A673 (cell line): ENCODE measurements at regions not wholly inside any gene's neighbourhood (a gene's known extent, or its start where the extent isn't known, plus 50 kb on each side); places are given as distances from the start of the nearest gene placed in this dataset.

Source experiments
- BruUV-seq: library from RNA; stranded (reverse); fragments of 400-500 nt; replicated peaks from 2 replicates; lab custom pipeline; 2021; lab: Mats Ljungman, UMichigan
- CTCF ChIA-PET: fragments of 300-600 bp; sonication (Branson Sonifier 250); formaldehyde crosslinking; loops from one replicate; lab custom pipeline; 2022; ENCODE audit warnings: antibody characterized with exemption; lab: Charles Lee
- POLR2A ChIA-PET: fragments of 300-600 bp; sonication (Branson Sonifier 250); formaldehyde crosslinking; loops from one replicate; lab custom pipeline; 2022; ENCODE audit warnings: antibody characterized with exemption; ENCODE audit not compliant: low non-redundant PET; lab: Charles Lee
- DNase-seq: peaks from one replicate; pipeline ENCODE4 v3.0.0-alpha.2; 2015; ENCODE audit warnings: low spot score
- H3K27ac ChIP-seq: fragments of 200-600 bp; sonication (generic); 2 replicates; pipeline ENCODE4 v1.5.1; 2016; ENCODE audit warnings: mixed run types, low read depth, mild to moderate bottlenecking, mixed read lengths, antibody characterized with exemption, low read length; ENCODE audit not compliant: poor library complexity, severe bottlenecking
- H3K27me3 ChIP-seq: fragments of 200-600 bp; sonication (generic); replicated peaks from 2 replicates; pipeline ENCODE4 v1.6.1; 2017; ENCODE audit warnings: mixed run types, low read depth, mild to moderate bottlenecking, mixed read lengths, antibody characterized with exemption, low read length; ENCODE audit not compliant: insufficient read depth, poor library complexity
- H3K36me3 ChIP-seq: fragments of 200-600 bp; sonication (generic); 2 replicates; pipeline ENCODE4 v1.6.1; 2016; ENCODE audit warnings: mixed run types, mild to moderate bottlenecking, mixed read lengths, antibody characterized with exemption, low read length; ENCODE audit not compliant: insufficient read depth, poor library complexity, severe bottlenecking
- H3K4me1 ChIP-seq: fragments of 200-600 bp; sonication (generic); 2 replicates; pipeline ENCODE4 v1.6.1; 2017; ENCODE audit warnings: mixed run types, mild to moderate bottlenecking, mixed read lengths, antibody characterized with exemption, low read length; ENCODE audit not compliant: insufficient read depth, poor library complexity, severe bottlenecking
- H3K4me3 ChIP-seq: fragments of 200-600 bp; sonication (generic); 2 replicates; pipeline ENCODE4 v1.5.1; 2016; ENCODE audit warnings: low read depth, mixed run types, mild to moderate bottlenecking, mixed read lengths, low read length; ENCODE audit not compliant: poor library complexity, severe bottlenecking
- H3K9me3 ChIP-seq: fragments of 200-600 bp; sonication (generic); 2 replicates; pipeline ENCODE4 v1.6.1; 2016; ENCODE audit warnings: mixed run types, low read depth, mild to moderate bottlenecking, mixed read lengths, antibody characterized with exemption, low read length; ENCODE audit not compliant: poor library complexity, severe bottlenecking
- CTCF ChIP-seq: fragments of 300-800, 200-600 bp; sonication (generic); conservative IDR thresholded peaks from 2 replicates; pipeline ENCODE4 v1.5.1; 2017; ENCODE audit warnings: low read depth, mild to moderate bottlenecking, antibody characterized with exemption, low read length, moderate library complexity, mixed read lengths
- EZH2 ChIP-seq: fragments of 200-600 bp; sonication (generic); IDR thresholded peaks from 2 replicates; pipeline ENCODE4 v1.6.1; 2017; ENCODE audit warnings: borderline replicate concordance, low read depth, mild to moderate bottlenecking, mixed read lengths, antibody characterized with exemption, low read length; ENCODE audit not compliant: poor library complexity, severe bottlenecking
- intact Hi-C: fragments of 100-400 bp; cut with micrococcal nuclease; formaldehyde crosslinking; loops from one replicate; pipeline ENCODE4 v1.10.0; 2022; ENCODE audit not compliant: unreplicated experiment

DNA sequence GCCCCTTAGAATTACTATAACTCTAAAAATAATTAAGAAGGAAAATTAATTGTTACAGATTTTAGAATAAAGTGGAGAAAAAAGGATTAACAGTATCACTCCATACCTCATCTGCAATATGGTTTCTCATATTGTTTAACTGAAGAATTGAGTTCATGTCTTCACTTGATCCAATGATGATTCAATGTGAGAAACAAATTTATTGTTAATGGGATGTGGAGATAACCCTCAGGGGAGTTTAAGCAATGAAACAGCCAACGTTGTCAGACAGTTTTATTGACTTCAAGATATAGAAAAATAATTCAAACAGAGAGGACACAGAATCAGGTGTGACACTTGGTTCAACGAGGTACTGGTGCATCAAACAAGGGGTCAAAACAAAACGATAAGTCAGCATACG, 665.2 kb upstream of the ACO1 start:
- TF ChIP-seq CTCF (no peak), EZH2 (no peak)
- Histone ChIP-seq H3K9me3 (no peaks in the 10 kb centered on the region), H3K27me3 (no peaks in the 10 kb centered on the region), H3K4me1 (no peaks in the 10 kb centered on the region), H3K27ac (no peak overlapping the region), H3K4me3 (no peak overlapping the region), H3K36me3 (no peaks in the 10 kb centered on the region)
- intact Hi-C loops: no loop called here
- CTCF ChIA-PET: no interaction called here
- POLR2A ChIA-PET: no interaction called here
- no peak for DNase-seq
- BruUV-seq: no TSS peak

GRCh38 chr9:31730398-31730797, 654.0 kb upstream of the ACO1 start:
- Histone ChIP-seq H3K4me3 (no peak overlapping the region), H3K36me3 (no peaks in the 10 kb centered on the region), H3K27ac (no peak overlapping the region), H3K27me3 (no peaks in the 10 kb centered on the region), H3K4me1 (no peaks in the 10 kb centered on the region), H3K9me3 (no peaks in the 10 kb centered on the region)
- POLR2A ChIA-PET: no interaction called here
- CTCF ChIA-PET: no interaction called here
- TF ChIP-seq CTCF: no peak
- DNase-seq: no peak
- intact Hi-C loops: no loop called here
- BruUV-seq: no TSS peak

GRCh38 chr9:31733166-31733565, 651.3 kb upstream of the ACO1 start:
- POLR2A ChIA-PET: no interaction called here

More at GRCh38 chr9:31733166-31733565, 651.3 kb upstream of the ACO1 start:
- H3K4me3 ChIP-seq: no peak overlapping the region
- no peak overlapping the region for H3K27ac ChIP-seq
- no peaks in the 10 kb centered on the region for H3K4me1 ChIP-seq
- BruUV-seq: no TSS peak
- CTCF ChIA-PET: no interaction called here
- no peaks in the 10 kb centered on the region for H3K9me3 ChIP-seq
- H3K27me3 ChIP-seq: no peaks in the 10 kb centered on the region
- H3K36me3 ChIP-seq: no peaks in the 10 kb centered on the region
- DNase-seq: no peak
- intact Hi-C loops: no loop called here
- TF ChIP-seq EZH2 (no peak), CTCF (no peak)
